C4-2B (cell line): ENCODE measurements at regions not wholly inside any gene's neighbourhood (a gene's known extent, or its start where the extent isn't known, plus 50 kb on each side); places are given as distances from the start of the nearest gene placed in this dataset.
"Not testable (repeated sequence)": the region's sequence is repeated elsewhere in the genome, so short reads cannot be mapped to it uniquely, and the experiment has no call there.

Experiments
- ZFX ChIP-seq: fragments of 450-650 bp; IDR thresholded peaks from 2 replicates; pipeline ENCODE4 v1.6.1; 2017
- TF ChIP-seq, protein P1 (sequence below): fragments of 450-650 bp; conservative IDR thresholded peaks from 2 replicates; pipeline ENCODE4 v1.5.1; 2017; ENCODE audit warnings: mild to moderate bottlenecking

DNA sequence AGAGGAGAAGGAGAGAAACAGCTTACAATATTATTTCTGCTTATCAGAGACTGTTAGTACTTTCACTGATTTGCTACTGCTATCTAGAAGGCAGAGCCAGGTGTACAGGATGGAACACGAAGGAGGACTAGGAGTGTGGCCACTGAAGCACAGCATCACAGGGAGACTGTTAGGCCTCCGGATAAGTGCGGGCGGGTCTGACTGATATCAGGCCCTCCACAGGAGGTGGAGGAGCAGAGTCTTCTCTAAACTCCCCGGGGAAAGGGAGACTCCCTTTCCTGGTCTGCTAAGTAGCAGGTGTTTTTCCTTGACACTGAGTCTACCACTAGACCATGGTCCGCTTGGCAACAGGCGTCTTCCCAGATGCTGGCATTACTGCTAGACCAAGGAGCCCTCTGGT lies 1065.2 kb downstream of the TMEM121 start:
- TF ChIP-seq, protein P1, sequence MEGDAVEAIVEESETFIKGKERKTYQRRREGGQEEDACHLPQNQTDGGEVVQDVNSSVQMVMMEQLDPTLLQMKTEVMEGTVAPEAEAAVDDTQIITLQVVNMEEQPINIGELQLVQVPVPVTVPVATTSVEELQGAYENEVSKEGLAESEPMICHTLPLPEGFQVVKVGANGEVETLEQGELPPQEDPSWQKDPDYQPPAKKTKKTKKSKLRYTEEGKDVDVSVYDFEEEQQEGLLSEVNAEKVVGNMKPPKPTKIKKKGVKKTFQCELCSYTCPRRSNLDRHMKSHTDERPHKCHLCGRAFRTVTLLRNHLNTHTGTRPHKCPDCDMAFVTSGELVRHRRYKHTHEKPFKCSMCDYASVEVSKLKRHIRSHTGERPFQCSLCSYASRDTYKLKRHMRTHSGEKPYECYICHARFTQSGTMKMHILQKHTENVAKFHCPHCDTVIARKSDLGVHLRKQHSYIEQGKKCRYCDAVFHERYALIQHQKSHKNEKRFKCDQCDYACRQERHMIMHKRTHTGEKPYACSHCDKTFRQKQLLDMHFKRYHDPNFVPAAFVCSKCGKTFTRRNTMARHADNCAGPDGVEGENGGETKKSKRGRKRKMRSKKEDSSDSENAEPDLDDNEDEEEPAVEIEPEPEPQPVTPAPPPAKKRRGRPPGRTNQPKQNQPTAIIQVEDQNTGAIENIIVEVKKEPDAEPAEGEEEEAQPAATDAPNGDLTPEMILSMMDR, result not testable (repeated sequence)
- TF ChIP-seq ZFX, result not testable (repeated sequence)
